ENCODE measurements at regions not wholly inside any gene's neighbourhood (a gene's known extent, or its start where the extent isn't known, plus 50 kb on each side); places are given as distances from the start of the nearest gene placed in this dataset.

- no peak for TF ChIP-seq CTCF (IDR thresholded peaks at IDR 0.05)
- TF ChIP-seq EZH2 (IDR thresholded peaks at IDR 0.05; ENCODE audit: borderline replicate concordance, insufficient read depth, low read depth, low read length, poor library complexity, severe bottlenecking): no peak
These were observed 55.5 kb upstream of the ST6GAL2 start for GRCh38 chr2:106941372-106941993.

Measured in B cell (primary cell).